GM12892 (cell line): ENCODE measurements at regions not wholly inside any gene's neighbourhood (a gene's known extent, or its start where the extent isn't known, plus 50 kb on each side); places are given as distances from the start of the nearest gene placed in this dataset.

Source experiments
- POLR2A ChIP-seq: IDR thresholded peaks from 2 replicates; pipeline ENCODE4 v1.6.1; 2011; ENCODE audit warnings: low read depth, low read length, control low read depth
- POLR2AphosphoS5 ChIP-seq: IDR thresholded peaks from 2 replicates; pipeline ENCODE4 v1.6.1; 2011; ENCODE audit warnings: low read depth, low read length, control low read depth

DNA sequence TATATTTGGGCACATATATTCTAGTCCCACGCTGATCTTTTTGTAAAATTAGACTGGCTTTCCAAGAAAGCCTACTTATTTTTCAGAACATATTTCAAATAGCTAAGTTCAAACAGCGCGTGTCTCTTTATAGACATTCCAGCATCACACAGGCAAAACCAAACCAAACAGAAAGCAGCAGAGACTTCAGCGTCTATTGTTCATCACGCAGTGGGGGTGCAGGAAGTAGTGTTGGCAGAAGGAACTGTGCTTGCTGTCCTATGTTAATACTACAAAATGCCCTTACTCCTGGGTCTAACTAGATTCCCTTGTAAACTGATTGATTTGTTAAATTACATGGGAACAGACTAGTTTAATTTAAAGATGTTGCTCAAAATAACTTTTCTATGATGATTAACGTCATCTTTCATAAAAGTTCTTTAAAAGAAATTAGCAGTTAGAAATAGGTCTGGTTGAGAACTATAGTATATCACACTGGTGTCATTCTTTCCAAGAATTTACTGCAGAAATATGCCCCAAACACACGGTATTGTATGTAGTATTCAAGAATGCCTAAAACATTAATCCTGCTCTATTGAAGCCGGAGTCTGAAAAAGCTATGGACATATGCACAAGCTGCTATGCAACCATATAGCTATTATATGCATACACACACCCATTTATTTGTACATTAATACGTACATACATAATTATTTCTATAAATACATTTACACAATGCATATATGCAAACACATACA, 436.3 kb downstream of the CBLN2 start:
- TF ChIP-seq POLR2AphosphoS5, result no peak
- TF ChIP-seq POLR2A, result no peak
